ENCODE measurements at regions not wholly inside any gene's neighbourhood (a gene's known extent, or its start where the extent isn't known, plus 50 kb on each side); places are given as distances from the start of the nearest gene placed in this dataset.
"Not testable (repeated sequence)": the region's sequence is repeated elsewhere in the genome, so short reads cannot be mapped to it uniquely, and the experiment has no call there.

- Histone ChIP-seq H3K9me3 (ENCODE audit: control insufficient read depth, insufficient read depth, low read length) (no peaks in the 10 kb centered on the region), H3K27ac (ENCODE audit: low read depth, low read length) (no peak overlapping the region), H4K20me1 (ENCODE audit: control insufficient read depth, insufficient read depth, low read depth, low read length) (no peaks in the 10 kb centered on the region), H3K4me1 (ENCODE audit: control insufficient read depth, low read length) (no peaks in the 10 kb centered on the region), H3K4me3 (ENCODE audit: low read length) (no peak overlapping the region), H3F3A (ENCODE audit: control insufficient read depth, insufficient read depth) (no peaks in the 10 kb centered on the region), H3K27me3 (ENCODE audit: control insufficient read depth, low read length) (no peaks in the 10 kb centered on the region), H3K9me2 (replicated peaks; ENCODE audit: control insufficient read depth, low read length) (no peaks in the 10 kb centered on the region), H3K4me2 (ENCODE audit: low read length) (no peak overlapping the region), H3K79me2 (ENCODE audit: control insufficient read depth, low read length) (no peaks in the 10 kb centered on the region), H3K36me3 (ENCODE audit: control insufficient read depth, low read length) (no peaks in the 10 kb centered on the region)
- TF ChIP-seq CTCF (IDR thresholded peaks at IDR 0.05; ENCODE audit: low read depth, low read length, poor library complexity, severe bottlenecking): no peak
- no peak for TF ChIP-seq EZH2phosphoT487 (IDR thresholded peaks at IDR 0.05; ENCODE audit: borderline replicate concordance, low read length)
Measured at GRCh38 chr10:9951481-9952257, 1066.0 kb upstream of the CELF2 start.

GRCh38 chr10:9957351-9957750, 1060.3 kb upstream of the CELF2 start:
- Histone ChIP-seq H3K4me2 (ENCODE audit: low read length) (no peak overlapping the region), H3K9me3 (ENCODE audit: control insufficient read depth, insufficient read depth, low read length) (no peaks in the 10 kb centered on the region), H3F3A (ENCODE audit: control insufficient read depth, insufficient read depth) (no peaks in the 10 kb centered on the region), H3K27me3 (ENCODE audit: control insufficient read depth, low read length) (no peaks in the 10 kb centered on the region), H3K27ac (ENCODE audit: low read depth, low read length) (no peak overlapping the region), H3K4me3 (ENCODE audit: low read length) (no peak overlapping the region), H4K20me1 (ENCODE audit: control insufficient read depth, insufficient read depth, low read depth, low read length) (no peaks in the 10 kb centered on the region), H3K36me3 (ENCODE audit: control insufficient read depth, low read length) (no peaks in the 10 kb centered on the region), H3K4me1 (ENCODE audit: control insufficient read depth, low read length) (no peaks in the 10 kb centered on the region), H3K9me2 (replicated peaks; ENCODE audit: control insufficient read depth, low read length) (no peaks in the 10 kb centered on the region), H3K79me2 (ENCODE audit: control insufficient read depth, low read length) (no peaks in the 10 kb centered on the region)
- no peak for TF ChIP-seq CTCF (IDR thresholded peaks at IDR 0.05; ENCODE audit: low read depth, low read length, poor library complexity, severe bottlenecking)
- TF ChIP-seq EZH2phosphoT487 (IDR thresholded peaks at IDR 0.05; ENCODE audit: borderline replicate concordance, low read length): no peak

GRCh38 chr10:9957876-9958275, 1059.8 kb upstream of the CELF2 start:
- H4K20me1 ChIP-seq (ENCODE audit: control insufficient read depth, insufficient read depth, low read depth, low read length); H3K79me2 ChIP-seq (ENCODE audit: control insufficient read depth, low read length); H3F3A ChIP-seq (ENCODE audit: control insufficient read depth, insufficient read depth); H3K27me3 ChIP-seq (ENCODE audit: control insufficient read depth, low read length); H3K4me3 ChIP-seq (ENCODE audit: low read length); H3K9me2 ChIP-seq (replicated peaks; ENCODE audit: control insufficient read depth, low read length); H3K4me1 ChIP-seq (ENCODE audit: control insufficient read depth, low read length); H3K27ac ChIP-seq (ENCODE audit: low read depth, low read length); H3K36me3 ChIP-seq (ENCODE audit: control insufficient read depth, low read length); H3K4me2 ChIP-seq (ENCODE audit: low read length); H3K9me3 ChIP-seq (ENCODE audit: control insufficient read depth, insufficient read depth, low read length): not testable (repeated sequence)

- Histone ChIP-seq H4K20me1 (ENCODE audit: control insufficient read depth, insufficient read depth, low read depth, low read length) (no peaks in the 10 kb centered on the region), H3K36me3 (ENCODE audit: control insufficient read depth, low read length) (no peaks in the 10 kb centered on the region), H3K27ac (ENCODE audit: low read depth, low read length) (no peak overlapping the region), H3K4me3 (ENCODE audit: low read length) (no peak overlapping the region), H3K4me2 (ENCODE audit: low read length) (no peak overlapping the region), H3F3A (ENCODE audit: control insufficient read depth, insufficient read depth) (no peaks in the 10 kb centered on the region), H3K9me2 (replicated peaks; ENCODE audit: control insufficient read depth, low read length) (no peaks in the 10 kb centered on the region), H3K27me3 (ENCODE audit: control insufficient read depth, low read length) (no peaks in the 10 kb centered on the region), H3K4me1 (ENCODE audit: control insufficient read depth, low read length) (no peaks in the 10 kb centered on the region), H3K9me3 (ENCODE audit: control insufficient read depth, insufficient read depth, low read length) (no peaks in the 10 kb centered on the region), H3K79me2 (ENCODE audit: control insufficient read depth, low read length) (no peaks in the 10 kb centered on the region)
- TF ChIP-seq EZH2phosphoT487 (IDR thresholded peaks at IDR 0.05; ENCODE audit: borderline replicate concordance, low read length): no peak
- no peak for TF ChIP-seq CTCF (IDR thresholded peaks at IDR 0.05; ENCODE audit: low read depth, low read length, poor library complexity, severe bottlenecking)
Measured at GRCh38 chr10:9965341-9965740, 1052.3 kb upstream of the CELF2 start.

Data from DOHH2 (cell line).